NB4 (cell line): ENCODE measurements at regions not wholly inside any gene's neighbourhood (a gene's known extent, or its start where the extent isn't known, plus 50 kb on each side); places are given as distances from the start of the nearest gene placed in this dataset.
"Not testable (repeated sequence)": the region's sequence is repeated elsewhere in the genome, so short reads cannot be mapped to it uniquely, and the experiment has no call there.

Experiments used
- DNase-seq: peaks from one replicate; pipeline ENCODE4 v3.0.0; 2010; ENCODE audit warnings: low read depth
- H3K4me3 ChIP-seq: one replicate; pipeline ENCODE4 v1.5.1; 2011; ENCODE audit warnings: mild to moderate bottlenecking, low read depth, low read length, moderate library complexity
- MAX ChIP-seq: IDR thresholded peaks from 2 replicates; pipeline ENCODE4 v1.6.1; 2011; ENCODE audit warnings: low read depth, low read length
- MYC ChIP-seq: IDR thresholded peaks from 2 replicates; pipeline ENCODE4 v1.6.1; 2011; ENCODE audit warnings: low read depth, low read length
- POLR2A ChIP-seq: IDR thresholded peaks from 2 replicates; pipeline ENCODE4 v1.6.1; 2011; ENCODE audit warnings: mild to moderate bottlenecking; ENCODE audit not compliant: insufficient read length; ENCODE audit errors: extremely low read depth
- TF ChIP-seq, protein P1 (sequence below): IDR thresholded peaks from one replicate; pipeline ENCODE4 v1.5.1; 2012; ENCODE audit warnings: low read depth, low read length

DNA sequence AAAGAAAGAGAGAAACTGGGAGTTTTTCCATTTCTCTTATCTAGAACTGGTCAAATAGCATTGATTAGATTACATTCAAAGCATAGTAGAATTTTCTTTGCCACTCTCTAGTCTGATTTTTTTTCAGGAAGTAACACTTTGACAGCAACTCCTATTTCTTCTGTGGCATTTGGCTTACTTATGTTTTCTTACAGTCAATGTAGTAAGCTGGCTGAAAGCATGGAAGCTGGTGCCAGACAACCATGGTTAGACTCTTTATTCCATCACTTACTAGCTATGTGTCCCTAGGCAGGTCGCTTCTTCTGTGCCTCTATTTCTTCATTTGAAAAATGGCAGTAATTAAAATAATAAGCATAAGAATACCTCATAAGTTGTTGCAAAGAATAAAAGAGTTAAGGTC, 54.2 kb upstream of the OPRM1 start:
- H3K4me3 ChIP-seq = no peak overlapping the region
- no peak for DNase-seq
- TF ChIP-seq, protein P1, sequence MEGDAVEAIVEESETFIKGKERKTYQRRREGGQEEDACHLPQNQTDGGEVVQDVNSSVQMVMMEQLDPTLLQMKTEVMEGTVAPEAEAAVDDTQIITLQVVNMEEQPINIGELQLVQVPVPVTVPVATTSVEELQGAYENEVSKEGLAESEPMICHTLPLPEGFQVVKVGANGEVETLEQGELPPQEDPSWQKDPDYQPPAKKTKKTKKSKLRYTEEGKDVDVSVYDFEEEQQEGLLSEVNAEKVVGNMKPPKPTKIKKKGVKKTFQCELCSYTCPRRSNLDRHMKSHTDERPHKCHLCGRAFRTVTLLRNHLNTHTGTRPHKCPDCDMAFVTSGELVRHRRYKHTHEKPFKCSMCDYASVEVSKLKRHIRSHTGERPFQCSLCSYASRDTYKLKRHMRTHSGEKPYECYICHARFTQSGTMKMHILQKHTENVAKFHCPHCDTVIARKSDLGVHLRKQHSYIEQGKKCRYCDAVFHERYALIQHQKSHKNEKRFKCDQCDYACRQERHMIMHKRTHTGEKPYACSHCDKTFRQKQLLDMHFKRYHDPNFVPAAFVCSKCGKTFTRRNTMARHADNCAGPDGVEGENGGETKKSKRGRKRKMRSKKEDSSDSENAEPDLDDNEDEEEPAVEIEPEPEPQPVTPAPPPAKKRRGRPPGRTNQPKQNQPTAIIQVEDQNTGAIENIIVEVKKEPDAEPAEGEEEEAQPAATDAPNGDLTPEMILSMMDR = no peak

DNA sequence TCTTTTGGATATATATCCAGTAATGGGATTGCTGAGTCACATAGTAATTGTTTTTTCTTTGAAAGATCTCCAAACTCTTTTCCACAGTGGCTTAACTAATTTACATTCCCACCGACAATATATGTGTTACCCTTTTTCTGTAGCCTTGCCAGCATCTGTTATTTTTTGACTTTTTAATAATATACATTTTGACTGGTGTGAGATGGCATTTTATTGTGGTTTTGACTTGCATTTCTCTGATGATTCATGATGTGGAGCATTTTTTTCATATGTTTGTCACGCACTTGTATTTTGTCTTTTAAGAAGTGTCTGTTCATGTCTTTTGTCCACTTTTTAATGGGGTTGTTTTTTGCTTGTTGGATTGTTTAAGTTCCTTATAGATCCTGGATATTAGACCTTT, 58.9 kb upstream of the OPRM1 start:
- DNase-seq = no peak
- TF ChIP-seq MYC (no peak), POLR2A (no peak), MAX (no peak)
- TF ChIP-seq, protein P1 = no peak
- no peak overlapping the region for H3K4me3 ChIP-seq

DNA sequence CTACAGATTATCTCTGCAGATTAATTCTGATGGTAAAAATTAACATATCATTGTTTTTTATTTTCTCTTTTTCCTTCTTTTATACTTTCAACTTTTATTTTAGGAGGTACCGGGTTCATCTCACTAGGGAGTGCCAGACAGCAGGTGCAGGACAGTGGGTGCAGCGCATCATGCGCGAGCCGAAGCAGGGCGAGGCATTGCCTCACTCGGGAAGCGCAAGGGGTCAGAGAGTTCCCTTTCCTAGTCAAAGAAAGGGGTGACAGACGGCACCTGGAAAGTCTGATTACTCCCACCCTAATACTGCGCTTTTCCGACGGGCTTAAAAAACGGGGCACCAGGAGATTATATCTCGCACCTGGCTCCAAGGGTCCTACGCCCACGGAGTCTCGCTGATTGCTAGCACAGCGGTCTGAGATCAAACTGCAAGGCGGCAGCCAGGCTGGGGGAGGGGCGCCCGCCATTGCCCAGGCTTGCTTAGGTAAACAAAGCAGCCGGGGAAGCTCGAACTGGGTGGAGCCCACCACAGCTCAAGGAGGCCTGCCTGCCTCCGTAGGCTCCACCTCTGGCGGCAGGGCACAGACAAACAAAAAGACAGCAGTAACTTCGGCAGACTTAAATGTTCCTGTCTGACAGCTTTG, 60.0 kb upstream of the OPRM1 start:
- not testable (repeated sequence) for DNase-seq, H3K4me3 ChIP-seq

DNA sequence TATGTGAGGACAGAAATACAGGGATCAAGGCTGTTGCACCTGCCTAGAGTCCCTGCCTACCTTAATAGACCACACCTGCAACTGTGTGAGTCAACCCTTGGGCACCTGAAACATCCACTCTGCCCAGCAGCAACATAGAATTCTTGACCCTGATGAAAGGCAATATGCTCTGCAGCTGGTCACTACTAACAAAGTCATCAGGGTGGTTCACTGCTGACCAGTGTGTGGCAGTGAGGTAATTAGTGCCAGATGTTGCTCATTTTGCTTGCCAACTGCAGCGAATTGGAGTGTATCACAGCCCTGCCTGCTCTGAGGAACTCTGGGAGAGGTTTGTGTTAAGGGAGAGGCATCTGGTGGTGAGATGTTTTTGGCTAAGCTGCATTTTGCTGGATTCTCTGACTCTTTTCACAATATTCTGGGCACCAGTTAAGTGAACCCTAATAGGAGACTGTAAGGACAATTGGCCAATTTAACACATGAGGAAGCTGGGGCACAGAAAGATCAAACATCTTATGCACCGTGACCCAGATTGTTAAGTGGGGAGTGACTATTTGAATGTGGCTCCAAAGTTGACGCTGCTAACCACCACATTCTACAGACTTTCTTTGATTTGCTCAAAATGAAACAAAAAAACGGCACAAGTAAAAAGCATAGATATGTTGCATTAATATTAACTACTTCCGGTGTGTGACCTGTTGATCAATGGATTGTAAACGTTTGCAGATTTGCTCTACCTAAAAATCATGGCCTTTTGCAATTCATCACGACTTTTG, 61.9 kb upstream of the OPRM1 start:
- DNase-seq = no peak
- no peak overlapping the region for H3K4me3 ChIP-seq
- TF ChIP-seq MAX (no peak), POLR2A (no peak), MYC (no peak)
- TF ChIP-seq, protein P1 = no peak

- peak; percentile 19 for DNase-seq
- TF ChIP-seq MYC = no peak
- TF ChIP-seq POLR2A = no peak
- no peak for TF ChIP-seq MAX
- TF ChIP-seq, protein P1 = no peak
- no peak overlapping the region for H3K4me3 ChIP-seq
Observed at GRCh38 chr6:153966001-153966400, 73.0 kb upstream of the OPRM1 start.

- TF ChIP-seq MYC (no peak), POLR2A (no peak), MAX (no peak)
- TF ChIP-seq, protein P1 = no peak
- H3K4me3 ChIP-seq = no peak overlapping the region
- DNase-seq = no peak
Observed at GRCh38 chr6:153963352-153963751, 75.7 kb upstream of the OPRM1 start.
